ENCODE measurements at regions not wholly inside any gene's neighbourhood (a gene's known extent, or its start where the extent isn't known, plus 50 kb on each side); places are given as distances from the start of the nearest gene placed in this dataset.

DNA sequence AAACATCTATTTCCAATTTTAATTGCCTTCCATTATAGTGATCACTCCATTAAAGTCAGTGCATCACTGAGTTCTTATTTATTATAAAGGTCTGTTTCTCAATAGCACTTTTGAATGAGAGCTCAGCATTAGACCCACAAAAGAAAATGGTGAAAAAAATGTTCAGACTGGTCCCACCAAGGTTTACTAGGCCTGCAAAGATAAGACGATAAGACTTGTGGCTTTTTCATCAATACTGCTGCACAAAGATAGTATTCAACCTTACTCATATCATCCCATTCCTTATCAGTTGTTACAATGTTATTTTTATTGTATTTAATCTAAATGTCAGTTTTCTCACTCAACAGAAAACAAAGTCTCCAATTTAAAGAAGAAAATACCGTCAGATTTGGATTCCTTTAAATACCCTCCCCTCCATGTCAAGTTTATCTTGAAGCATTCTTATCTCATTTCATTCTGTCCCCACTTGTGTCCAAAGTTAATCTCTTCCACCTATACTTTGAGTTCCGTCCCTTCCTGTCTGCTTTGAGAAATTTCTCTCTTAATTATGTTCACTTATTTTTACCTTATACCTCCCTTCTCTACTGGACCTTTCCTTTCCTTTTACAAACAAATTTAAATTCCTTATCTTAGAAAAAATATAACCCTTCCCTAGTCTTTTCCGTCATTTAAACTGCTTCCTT lies 140.0 kb downstream of the GASK1B start:
- TF ChIP-seq, protein P1, sequence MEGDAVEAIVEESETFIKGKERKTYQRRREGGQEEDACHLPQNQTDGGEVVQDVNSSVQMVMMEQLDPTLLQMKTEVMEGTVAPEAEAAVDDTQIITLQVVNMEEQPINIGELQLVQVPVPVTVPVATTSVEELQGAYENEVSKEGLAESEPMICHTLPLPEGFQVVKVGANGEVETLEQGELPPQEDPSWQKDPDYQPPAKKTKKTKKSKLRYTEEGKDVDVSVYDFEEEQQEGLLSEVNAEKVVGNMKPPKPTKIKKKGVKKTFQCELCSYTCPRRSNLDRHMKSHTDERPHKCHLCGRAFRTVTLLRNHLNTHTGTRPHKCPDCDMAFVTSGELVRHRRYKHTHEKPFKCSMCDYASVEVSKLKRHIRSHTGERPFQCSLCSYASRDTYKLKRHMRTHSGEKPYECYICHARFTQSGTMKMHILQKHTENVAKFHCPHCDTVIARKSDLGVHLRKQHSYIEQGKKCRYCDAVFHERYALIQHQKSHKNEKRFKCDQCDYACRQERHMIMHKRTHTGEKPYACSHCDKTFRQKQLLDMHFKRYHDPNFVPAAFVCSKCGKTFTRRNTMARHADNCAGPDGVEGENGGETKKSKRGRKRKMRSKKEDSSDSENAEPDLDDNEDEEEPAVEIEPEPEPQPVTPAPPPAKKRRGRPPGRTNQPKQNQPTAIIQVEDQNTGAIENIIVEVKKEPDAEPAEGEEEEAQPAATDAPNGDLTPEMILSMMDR (IDR thresholded peaks at IDR 0.05 in 4 of 5, conservative IDR thresholded peaks at IDR 0.05 in 1 of 5), result no peak
- no peak for TF ChIP-seq POLR2A (IDR thresholded peaks at IDR 0.05)
